SK-N-SH (cell line): ENCODE measurements at regions not wholly inside any gene's neighbourhood (a gene's known extent, or its start where the extent isn't known, plus 50 kb on each side); places are given as distances from the start of the nearest gene placed in this dataset.

ENCODE experiments used
- CTCF ChIA-PET: fragments of 300-600, 350-600 bp; formaldehyde crosslinking; extraction: SDS; loops from one replicate; lab custom pipeline; 2021; lab: Yijun Ruan, JAX
- POLR2A ChIA-PET: fragments of 350-600 bp; sonication (Branson Sonifier 250); formaldehyde crosslinking; extraction: SDS; loops from one replicate; lab custom pipeline; 2020; ENCODE audit warnings: antibody characterized with exemption, inconsistent platforms; lab: Yijun Ruan, JAX
- DNase-seq: peaks from one replicate; pipeline ENCODE4 v3.0.0; 2012
- H2AFZ ChIP-seq: fragments of 200-600 bp; sonication (generic); 2 replicates; pipeline ENCODE4 v1.8.1; 2016; ENCODE audit warnings: antibody characterized with exemption, mild to moderate bottlenecking, low read depth
- H3F3A ChIP-seq: fragments of 200-600 bp; sonication (generic); replicated peaks from 2 replicates; pipeline ENCODE3; 2016; ENCODE audit warnings: antibody characterized with exemption, mild to moderate bottlenecking; ENCODE audit not compliant: insufficient read depth
- H3K27ac ChIP-seq, 2 experiments: fragments of 200-500 bp in 1 of 2; fragments of 200-600 bp in 1 of 2; sonication (Bioruptor generic) in 1 of 2; sonication (generic), shearing (Covaris generic) in 1 of 2; 2 replicates each; pipeline versions ENCODE4 v1.5.1 to v1.6.1; 2014 to 2016; ENCODE audit warnings: low read depth in 2 of 2, inconsistent platforms in 1 of 2, low read length in 1 of 2, mild to moderate bottlenecking in 1 of 2, mixed read lengths in 1 of 2
- H3K27me3 ChIP-seq: fragments of 200-600 bp; sonication (generic), shearing (Covaris generic); 2 replicates; pipeline ENCODE4 v1.6.1; 2016; ENCODE audit warnings: mixed run types; ENCODE audit not compliant: insufficient read depth
- H3K36me3 ChIP-seq, 2 experiments: fragments of 200-500 bp in 1 of 2; fragments of 200-600 bp in 1 of 2; sonication (Bioruptor generic) in 1 of 2; sonication (generic) in 1 of 2; replicated peaks in 1 of 2; 2 replicates each; pipeline versions ENCODE3 to v1.5.1; 2014 to 2016; ENCODE audit warnings: low read length in 1 of 2, mild to moderate bottlenecking in 1 of 2; ENCODE audit not compliant: insufficient read depth in 2 of 2, control insufficient read depth in 1 of 2
- H3K4me1 ChIP-seq, 2 experiments: fragments of 200-500 bp in 1 of 2; fragments of 200-600 bp in 1 of 2; sonication (Bioruptor generic) in 1 of 2; sonication (generic), shearing (Covaris generic) in 1 of 2; 2 replicates each; pipeline versions ENCODE4 v1.5.1 to v1.6.1; 2014 to 2016; ENCODE audit warnings: low read depth in 1 of 2, low read length in 1 of 2, mixed run types in 1 of 2; ENCODE audit not compliant: insufficient read depth in 2 of 2, control insufficient read depth in 1 of 2
- H3K4me2 ChIP-seq: fragments of 200-600 bp; sonication (generic), shearing (Covaris generic); 2 replicates; pipeline ENCODE4 v1.6.1; 2017; ENCODE audit warnings: mixed run types
- H3K4me3 ChIP-seq, 2 experiments: fragments of 200-500 bp in 1 of 2; fragments of 200-600 bp in 1 of 2; sonication (Bioruptor generic) in 1 of 2; sonication (generic), shearing (Covaris generic) in 1 of 2; 2 replicates each; pipeline versions ENCODE4 v1.5.1 to v1.8.1; 2014 to 2016; ENCODE audit warnings: low read depth in 2 of 2, inconsistent platforms in 1 of 2, low read length in 1 of 2, mild to moderate bottlenecking in 1 of 2, mixed read lengths in 1 of 2, moderate library complexity in 1 of 2
- H3K79me2 ChIP-seq: fragments of 200-600 bp; sonication (generic); 2 replicates; pipeline ENCODE4 v1.8.1; 2017; ENCODE audit warnings: mild to moderate bottlenecking; ENCODE audit not compliant: insufficient read depth
- H3K9ac ChIP-seq: fragments of 200-600 bp; sonication (generic); 2 replicates; pipeline ENCODE4 v1.6.1; 2017; ENCODE audit warnings: mixed run types
- H3K9me2 ChIP-seq: fragments of 200-600 bp; sonication (generic); 2 replicates; pipeline ENCODE4 v1.6.1; 2017; ENCODE audit warnings: mixed run types
- H3K9me3 ChIP-seq: fragments of 200-600 bp; sonication (generic); 2 replicates; pipeline ENCODE4 v1.6.1; 2017; ENCODE audit warnings: mixed run types, mild to moderate bottlenecking, moderate library complexity
- H4K20me1 ChIP-seq: fragments of 200-600 bp; sonication (generic); 2 replicates; pipeline ENCODE4 v1.6.1; 2017; ENCODE audit warnings: mild to moderate bottlenecking, mixed run types; ENCODE audit not compliant: insufficient read depth
- CTCF ChIP-seq: fragments of 200-600 bp; sonication (generic); IDR thresholded peaks from 2 replicates; pipeline ENCODE4 v1.6.1; 2017; ENCODE audit warnings: antibody characterized with exemption, mild to moderate bottlenecking, moderate library complexity
- ELF1 ChIP-seq: IDR thresholded peaks from 2 replicates; pipeline ENCODE4 v1.4.0; 2012
- EP300 ChIP-seq, 2 experiments: IDR thresholded peaks; 2 replicates each; pipeline versions ENCODE4 v1.4.0 to v1.6.1; 2012; ENCODE audit warnings: borderline replicate concordance in 1 of 2, low read depth in 1 of 2, low read length in 1 of 2
- EZH2phosphoT487 ChIP-seq: fragments of 200-600 bp; sonication (generic); IDR thresholded peaks from 2 replicates; pipeline ENCODE4 v1.6.1; 2017; ENCODE audit warnings: low read depth, mixed run types, mild to moderate bottlenecking, antibody characterized with exemption, moderate library complexity, borderline replicate concordance
- FOXJ3 ChIP-seq: sonication (generic); formaldehyde crosslinking; IDR thresholded peaks from 2 replicates; pipeline ENCODE4 v1.5.1; 2020; ENCODE audit warnings: mild to moderate bottlenecking, missing genetic modification reagents
- GATA2 ChIP-seq: sonication (generic); formaldehyde crosslinking; IDR thresholded peaks from 2 replicates; pipeline ENCODE4 v1.5.0; 2020; ENCODE audit warnings: mild to moderate bottlenecking, missing genetic modification reagents
- JUND ChIP-seq: IDR thresholded peaks from 2 replicates; pipeline ENCODE4 v1.4.0; 2012
- MEF2A ChIP-seq: IDR thresholded peaks from 2 replicates; pipeline ENCODE4 v1.4.0; 2012; ENCODE audit warnings: low read depth, borderline replicate concordance
- NRF1 ChIP-seq: IDR thresholded peaks from 2 replicates; pipeline ENCODE4 v1.6.1; 2012; ENCODE audit warnings: low read depth, mild to moderate bottlenecking, low read length
- REST ChIP-seq: IDR thresholded peaks from 2 replicates; pipeline ENCODE4 v1.6.1; 2012; ENCODE audit warnings: mild to moderate bottlenecking, low read depth, low read length, moderate library complexity
- RFX5 ChIP-seq: IDR thresholded peaks from 2 replicates; pipeline ENCODE4 v1.6.1; 2012; ENCODE audit warnings: mild to moderate bottlenecking, improper control_type of control experiment, low read length
- SMC3 ChIP-seq: IDR thresholded peaks from 2 replicates; pipeline ENCODE4 v1.6.1; 2012; ENCODE audit warnings: low read depth, low read length, improper control_type of control experiment
- TAF1 ChIP-seq: IDR thresholded peaks from 2 replicates; pipeline ENCODE4 v1.6.1; 2012; ENCODE audit warnings: low read depth, mild to moderate bottlenecking, low read length, moderate library complexity, borderline replicate concordance
- TEAD4 ChIP-seq: IDR thresholded peaks from 2 replicates; pipeline ENCODE4 v1.4.0; 2012; ENCODE audit warnings: mild to moderate bottlenecking, borderline replicate concordance; ENCODE audit not compliant: insufficient read depth
- USF1 ChIP-seq: IDR thresholded peaks from 2 replicates; pipeline ENCODE4 v1.4.0; 2012; ENCODE audit warnings: low read depth, borderline replicate concordance
- WGBS: methylation state at CpG from one replicate; pipeline ENCODE4 v1.1.6; 2017; ENCODE audit warnings: low lambda C conversion rate; 5-methylcytosine and 5-hydroxymethylcytosine counted together

- TF ChIP-seq EZH2phosphoT487, result no peak
- H4K20me1 ChIP-seq, result no peaks in the 10 kb centered on the region
- ChIA-PET CTCF (no interaction called here), POLR2A (no interaction called here)
- 37% methylated on average over 2 of the region's 2 CpGs for WGBS
- no peaks in the 10 kb centered on the region for H3K9me2 ChIP-seq
- no peak overlapping the region for H3K4me2 ChIP-seq
- no peaks in the 10 kb centered on the region for H3F3A ChIP-seq
- no peak overlapping the region for H3K9ac ChIP-seq
- peaks cover 0 to 10% of the 10 kb centered on the region in 2 experiments; a peak in 2 of 4 replicates for H3K4me1 ChIP-seq
- H3K4me3 ChIP-seq, result no peak overlapping the region
- no peaks in the 10 kb centered on the region for H3K36me3 ChIP-seq
- no peak overlapping the region for H3K27ac ChIP-seq
- no peak for DNase-seq
- no peaks in the 10 kb centered on the region for H3K79me2 ChIP-seq
- no peaks in the 10 kb centered on the region for H3K27me3 ChIP-seq
- no peaks in the 10 kb centered on the region for H3K9me3 ChIP-seq
- no peak overlapping the region for H2AFZ ChIP-seq
Observed at GRCh38 chr2:58968885-58969284, 727.8 kb upstream of the FANCL start.

GRCh38 chr2:58967736-58968135, 726.6 kb upstream of the FANCL start:
- H3K9me2 ChIP-seq, result no peaks in the 10 kb centered on the region
- no peak overlapping the region for H3K4me3 ChIP-seq
- H3K9ac ChIP-seq, result no peak overlapping the region
- no peaks in the 10 kb centered on the region for H3K79me2 ChIP-seq
- H3F3A ChIP-seq, result no peaks in the 10 kb centered on the region
- no peaks in the 10 kb centered on the region for H3K36me3 ChIP-seq
- ChIA-PET CTCF (no interaction called here), POLR2A (no interaction called here)
- H2AFZ ChIP-seq, result no peak overlapping the region
- no peaks in the 10 kb centered on the region; a peak in 2 of 4 replicates for H3K4me1 ChIP-seq
- H4K20me1 ChIP-seq, result no peaks in the 10 kb centered on the region
- DNase-seq, result no peak
- no peak overlapping the region for H3K4me2 ChIP-seq
- TF ChIP-seq TEAD4, result no peak
- TF ChIP-seq TAF1, result no peak
- no peak for TF ChIP-seq FOXJ3 (CRISPR knock-in tag)
- no peak for TF ChIP-seq USF1
- TF ChIP-seq GATA2, result no peak
- no peak for TF ChIP-seq NRF1
- no peak for TF ChIP-seq SMC3
- TF ChIP-seq ELF1, result no peak
- TF ChIP-seq CTCF, result no peak
- no peaks in the 10 kb centered on the region for H3K9me3 ChIP-seq
- WGBS, result 49% methylated on average over 5 of the region's 5 CpGs
- no peaks in the 10 kb centered on the region for H3K27me3 ChIP-seq
- no peak overlapping the region for H3K27ac ChIP-seq

- Histone ChIP-seq H3K9ac (no peak overlapping the region), H3K36me3 (no peaks in the 10 kb centered on the region), H3K9me2 (no peaks in the 10 kb centered on the region), H3K27me3 (no peaks in the 10 kb centered on the region), H2AFZ (no peak overlapping the region), H3F3A (no peaks in the 10 kb centered on the region), H3K27ac (no peak overlapping the region), H4K20me1 (no peaks in the 10 kb centered on the region), H3K4me3 (no peak overlapping the region), H3K4me2 (no peak overlapping the region), H3K9me3 (no peaks in the 10 kb centered on the region), H3K4me1 (no peaks in the 10 kb centered on the region; a peak in 1 of 4 replicates), H3K79me2 (no peaks in the 10 kb centered on the region)
- CTCF ChIA-PET, result interaction anchor here (0.5 kb wide), 1 partner anchor 1648 kb away, joined by 3 read pairs; no protein-coding TSS in a partner anchor
- POLR2A ChIA-PET, result no interaction called here
- 13% methylated on average over 2 of the region's 2 CpGs for WGBS
- no peak for DNase-seq
- no peak for TF ChIP-seq ELF1
- no peak for TF ChIP-seq SMC3
- TF ChIP-seq FOXJ3 (CRISPR knock-in tag), result no peak
- TF ChIP-seq REST, result no peak
- TF ChIP-seq RFX5, result no peak
- TF ChIP-seq MEF2A, result no peak
- no peak for TF ChIP-seq JUND
- no peak for TF ChIP-seq NRF1
- TF ChIP-seq EP300 (IDR thresholded peaks at IDR 0.05; ENCODE audit: borderline replicate concordance in 1 of 2, low read depth in 1 of 2, low read length in 1 of 2), result no peak
Observed at GRCh38 chr2:58965602-58966001, 724.5 kb upstream of the FANCL start.
